IMR-90 (cell line): ENCODE measurements at regions not wholly inside any gene's neighbourhood (a gene's known extent, or its start where the extent isn't known, plus 50 kb on each side); places are given as distances from the start of the nearest gene placed in this dataset.

ENCODE experiments used
- ATAC-seq: fragments of 200-7000 bp; cut with Tn5 transposase; 2 replicates; pipeline ENCODE4 v1.9.1; 2020; ENCODE audit warnings: low read depth, mild to moderate bottlenecking, moderate library complexity
- BruUV-seq: library from RNA; stranded (reverse); fragments of 400-500 nt; replicated peaks from 2 replicates; lab custom pipeline; 2021; lab: Mats Ljungman, UMichigan
- CTCF ChIA-PET: fragments of 300-600 bp; formaldehyde crosslinking; extraction: SDS; loops from one replicate; lab custom pipeline; 2021; ENCODE audit warnings: antibody characterized with exemption; lab: Yijun Ruan, JAX
- POLR2A ChIA-PET: fragments of 300-600 bp; sonication (Branson Sonifier 250); formaldehyde crosslinking; loops from one replicate; lab custom pipeline; 2022; ENCODE audit warnings: antibody characterized with exemption; ENCODE audit not compliant: unreplicated experiment; lab: Charles Lee
- DNase-seq: peaks from one replicate; pipeline ENCODE4 v3.0.0; 2013
- H2AFZ ChIP-seq: replicated peaks from 2 replicates; pipeline ENCODE3; 2013; ENCODE audit warnings: low read length, mild to moderate bottlenecking; ENCODE audit not compliant: poor library complexity
- H2AK5ac ChIP-seq: 2 replicates; pipeline ENCODE4 v1.6.1; 2013; ENCODE audit warnings: low read depth, low read length, inconsistent platforms
- H2AK9ac ChIP-seq: replicated peaks from 2 replicates; pipeline ENCODE3; 2013; ENCODE audit warnings: mild to moderate bottlenecking, low read depth, low read length, moderate library complexity; ENCODE audit not compliant: poor library complexity
- H2BK120ac ChIP-seq: 2 replicates; pipeline ENCODE4 v1.6.1; 2013; ENCODE audit warnings: low read depth, low read length, inconsistent platforms
- H2BK15ac ChIP-seq: 3 replicates; pipeline ENCODE4 v1.6.1; 2013; ENCODE audit warnings: low read depth, low read length, inconsistent platforms
- H2BK20ac ChIP-seq: 2 replicates; pipeline ENCODE4 v1.6.1; 2013; ENCODE audit warnings: low read depth, mild to moderate bottlenecking, inconsistent platforms, low read length, moderate library complexity
- H2BK5ac ChIP-seq: 2 replicates; pipeline ENCODE4 v1.6.1; 2013; ENCODE audit warnings: mild to moderate bottlenecking, low read depth, low read length, inconsistent platforms; ENCODE audit not compliant: poor library complexity, severe bottlenecking
- H3K14ac ChIP-seq: replicated peaks from 2 replicates; pipeline ENCODE4 v1.6.1; 2013; ENCODE audit warnings: low read depth, low read length, inconsistent platforms
- H3K18ac ChIP-seq: 2 replicates; pipeline ENCODE4 v1.6.1; 2013; ENCODE audit warnings: low read depth, low read length, control low read depth
- H3K23ac ChIP-seq: 2 replicates; pipeline ENCODE4 v1.6.1; 2013; ENCODE audit warnings: low read depth, low read length, inconsistent platforms
- H3K27ac ChIP-seq: 2 replicates; pipeline ENCODE4 v1.5.1; 2013; ENCODE audit warnings: mild to moderate bottlenecking, control low read depth, low read length; ENCODE audit not compliant: insufficient read depth
- H3K27me3 ChIP-seq: 2 replicates; pipeline ENCODE4 v1.6.1; 2013; ENCODE audit warnings: low read length; ENCODE audit not compliant: control insufficient read depth, insufficient read depth
- H3K36me3 ChIP-seq: 2 replicates; pipeline ENCODE4 v1.6.1; 2013; ENCODE audit warnings: low read length, mixed read lengths; ENCODE audit not compliant: control insufficient read depth, insufficient read depth
- H3K4ac ChIP-seq: 2 replicates; pipeline ENCODE4 v1.6.1; 2013; ENCODE audit warnings: low read depth, low read length, inconsistent platforms
- H3K4me1 ChIP-seq: 2 replicates; pipeline ENCODE4 v1.6.1; 2013; ENCODE audit warnings: low read length, mixed read lengths; ENCODE audit not compliant: control insufficient read depth, insufficient read depth
- H3K4me2 ChIP-seq: 2 replicates; pipeline ENCODE4 v1.6.1; 2013; ENCODE audit warnings: low read depth, mild to moderate bottlenecking, control low read depth, low read length, moderate library complexity
- H3K4me3 ChIP-seq: 2 replicates; pipeline ENCODE4 v1.5.1; 2013; ENCODE audit warnings: low read depth, mild to moderate bottlenecking, control low read depth, low read length, moderate library complexity; ENCODE audit not compliant: insufficient read depth
- H3K56ac ChIP-seq: 2 replicates; pipeline ENCODE4 v1.6.1; 2013; ENCODE audit warnings: low read length, inconsistent platforms; ENCODE audit not compliant: insufficient read depth; ENCODE audit errors: extremely low read depth
- H3K79me1 ChIP-seq, 2 experiments: 2 replicates each; pipeline ENCODE4 v1.6.1; 2013; ENCODE audit warnings: low read length in 2 of 2, inconsistent platforms in 1 of 2, low read depth in 1 of 2
- H3K9ac ChIP-seq: 2 replicates; pipeline ENCODE4 v1.6.1; 2013; ENCODE audit warnings: low read depth, low read length, control low read depth
- H3K9me1 ChIP-seq: 2 replicates; pipeline ENCODE4 v1.6.1; 2013; ENCODE audit warnings: low read length, inconsistent platforms; ENCODE audit not compliant: insufficient read depth
- H3K9me3 ChIP-seq: 2 replicates; pipeline ENCODE4 v1.6.1; 2013; ENCODE audit warnings: low read length; ENCODE audit not compliant: control insufficient read depth, insufficient read depth
- H4K20me1 ChIP-seq: 2 replicates; pipeline ENCODE4 v1.6.1; 2013; ENCODE audit warnings: low read length, inconsistent platforms; ENCODE audit not compliant: insufficient read depth
- H4K5ac ChIP-seq: 2 replicates; pipeline ENCODE4 v1.6.1; 2013; ENCODE audit warnings: mild to moderate bottlenecking, low read depth, low read length, control low read depth
- H4K8ac ChIP-seq, 2 experiments: 2 replicates each; pipeline ENCODE4 v1.6.1; 2013; ENCODE audit warnings: low read depth in 2 of 2, low read length in 2 of 2, control low read depth in 1 of 2, inconsistent platforms in 1 of 2
- H4K91ac ChIP-seq: 2 replicates; pipeline ENCODE4 v1.6.1; 2013; ENCODE audit warnings: low read depth, low read length, inconsistent platforms; ENCODE audit not compliant: insufficient read depth
- BHLHE40 ChIP-seq: fragments of 150-350 bp; IDR thresholded peaks from 2 replicates; pipeline ENCODE4 v1.6.1; 2016; ENCODE audit warnings: mild to moderate bottlenecking, low read depth, low read length
- CTCF ChIP-seq: conservative IDR thresholded peaks from 2 replicates; pipeline ENCODE4 v1.5.1; 2012; ENCODE audit warnings: mild to moderate bottlenecking, low read depth, low read length, improper control_type of control experiment
- ELK1 ChIP-seq: fragments of 150-350 bp; IDR thresholded peaks from 2 replicates; pipeline ENCODE4 v1.6.1; 2016; ENCODE audit warnings: low read depth, mild to moderate bottlenecking, low read length, moderate library complexity, borderline replicate concordance
- FOS ChIP-seq: fragments of 150-350 bp; IDR thresholded peaks from 2 replicates; pipeline ENCODE4 v1.6.1; 2016; ENCODE audit warnings: low read depth, low read length
- MXI1 ChIP-seq: IDR thresholded peaks from 2 replicates; pipeline ENCODE4 v1.6.1; 2012; ENCODE audit warnings: low read depth, mild to moderate bottlenecking, low read length, moderate library complexity, borderline replicate concordance
- NFE2L2 ChIP-seq: fragments of 150-350 bp; IDR thresholded peaks from 2 replicates; pipeline ENCODE4 v1.6.1; 2016; ENCODE audit warnings: low read depth, mild to moderate bottlenecking, low read length
- POLR2A ChIP-seq: IDR thresholded peaks from 2 replicates; pipeline ENCODE4 v1.6.1; 2012; ENCODE audit warnings: mild to moderate bottlenecking, low read depth, low read length
- RCOR1 ChIP-seq: IDR thresholded peaks from 2 replicates; pipeline ENCODE4 v1.6.1; 2012; ENCODE audit warnings: mild to moderate bottlenecking, low read length, improper control_type of control experiment; ENCODE audit not compliant: insufficient replicate concordance
- USF2 ChIP-seq: fragments of 150-350 bp; IDR thresholded peaks from 2 replicates; pipeline ENCODE4 v1.6.1; 2017; ENCODE audit warnings: mild to moderate bottlenecking, antibody characterized with exemption, low read length, low read depth
- WGBS, 2 experiments: methylation state at CpG; one replicate each; pipeline versions ENCODE4 v1.1.5 to v1.1.7; 2013; ENCODE audit warnings: missing lambda C conversion rate in 2 of 2; ENCODE audit not compliant: insufficient read length in 1 of 2; ENCODE audit errors: extremely low coverage in 2 of 2; 5-methylcytosine and 5-hydroxymethylcytosine counted together
- dilution Hi-C: fragments of 300-500 bp; cut with HindIII; formaldehyde crosslinking; loops from one replicate; pipeline ENCODE4 v1.14.3; 2018; ENCODE audit warnings: low sequenced_read_pairs; ENCODE audit not compliant: unreplicated experiment
- in situ Hi-C: fragments of 300-500 bp; cut with MboI; formaldehyde crosslinking; loops from 3 replicates; pipeline ENCODE4 v1.14.3; 2019; ENCODE audit warnings: low sequenced_read_pairs, inconsistent platforms, mixed read lengths
- intact Hi-C: fragments of 100-400 bp; cut with micrococcal nuclease; formaldehyde crosslinking; loops from 2 replicates; pipeline ENCODE4 v1.10.0; 2022

GRCh38 chr3:27797773-27798172 lies 75.7 kb upstream of the EOMES start:
- intact Hi-C loops: no loop called here
- no peak overlapping the region for H4K8ac ChIP-seq
- no peak overlapping the region for H4K91ac ChIP-seq
- H3K9ac ChIP-seq: no peak overlapping the region
- H3K79me1 ChIP-seq: no peaks in the 10 kb centered on the region
- DNase-seq: no peak
- ChIA-PET POLR2A (no interaction called here), CTCF (no interaction called here)
- H2BK15ac ChIP-seq: no peak overlapping the region
- H3K56ac ChIP-seq: no peak overlapping the region
- in situ Hi-C loops: no loop called here
- H2AFZ ChIP-seq: no peak overlapping the region
- no peak for ATAC-seq
- no peak overlapping the region for H2BK5ac ChIP-seq
- dilution Hi-C loops: no loop called here
- no peaks in the 10 kb centered on the region for H3K9me1 ChIP-seq
- no peak overlapping the region for H4K5ac ChIP-seq
- no peaks in the 10 kb centered on the region for H3K36me3 ChIP-seq
- no peak overlapping the region for H2AK5ac ChIP-seq
- H3K4ac ChIP-seq: no peak overlapping the region
- no peak overlapping the region for H3K18ac ChIP-seq
- no peak overlapping the region for H3K4me3 ChIP-seq
- no peak for TF ChIP-seq NFE2L2
- TF ChIP-seq RCOR1: no peak
- TF ChIP-seq BHLHE40: no peak
- no peak for TF ChIP-seq CTCF
- no peak for TF ChIP-seq MXI1
- no peak for TF ChIP-seq ELK1
- TF ChIP-seq FOS: no peak
- no peak for TF ChIP-seq USF2
- no peak for TF ChIP-seq POLR2A
- no peak overlapping the region for H3K23ac ChIP-seq
- no peak overlapping the region for H3K27ac ChIP-seq
- H2AK9ac ChIP-seq: no peak overlapping the region
- H3K4me1 ChIP-seq: no peaks in the 10 kb centered on the region
- H3K27me3 ChIP-seq: no peaks in the 10 kb centered on the region
- no peaks in the 10 kb centered on the region for H3K9me3 ChIP-seq
- no peak overlapping the region for H2BK20ac ChIP-seq
- H3K14ac ChIP-seq: no peak overlapping the region
- no TSS peak for BruUV-seq
- WGBS, 2 experiments: no CpG with 5 or more reads among the region's 6 CpGs
- H4K20me1 ChIP-seq: no peaks in the 10 kb centered on the region
- no peak overlapping the region for H2BK120ac ChIP-seq
- no peak overlapping the region for H3K4me2 ChIP-seq
